Smooth muscle cell of the brain vasculature (primary cell): ENCODE measurements at regions not wholly inside any gene's neighbourhood (a gene's known extent, or its start where the extent isn't known, plus 50 kb on each side); places are given as distances from the start of the nearest gene placed in this dataset.

Experiments used
- DNase-seq: peaks from one replicate; pipeline ENCODE4 v3.0.0-alpha.2; 2012; ENCODE audit warnings: low read depth, low spot score

GRCh38 chr2:240358080-240358479, 77.4 kb upstream of the GPC1 start:
- DNase-seq: no peak

GRCh38 chr2:240358821-240359397, 76.6 kb upstream of the GPC1 start:
- DNase-seq: no peak

GRCh38 chr2:240359695-240360094, 75.8 kb upstream of the GPC1 start:
- no peak for DNase-seq

- no peak for DNase-seq
Observed at GRCh38 chr2:240360645-240361475, 74.6 kb upstream of the GPC1 start.

- DNase-seq: no peak
Observed at GRCh38 chr2:240362216-240362755, 73.2 kb upstream of the GPC1 start.

GRCh38 chr2:240362826-240363745, 72.4 kb upstream of the GPC1 start:
- no peak for DNase-seq

- DNase-seq: no peak
Observed at GRCh38 chr2:240363746-240364581, 71.5 kb upstream of the GPC1 start.

- DNase-seq: no peak
Observed at GRCh38 chr2:240364582-240364960, 70.9 kb upstream of the GPC1 start.

- DNase-seq: no peak
Observed at GRCh38 chr2:240364961-240365775, 70.3 kb upstream of the GPC1 start.

GRCh38 chr2:240365971-240366471, 69.4 kb upstream of the GPC1 start:
- no peak for DNase-seq

GRCh38 chr2:240366901-240367300, 68.6 kb upstream of the GPC1 start:
- DNase-seq: no peak

GRCh38 chr2:240367721-240368120, 67.7 kb upstream of the GPC1 start:
- DNase-seq: no peak

- no peak for DNase-seq
Observed at GRCh38 chr2:240368781-240369331, 66.6 kb upstream of the GPC1 start.

- no peak for DNase-seq
Observed at GRCh38 chr2:240369335-240369734, 66.1 kb upstream of the GPC1 start.

GRCh38 chr2:240369801-240370585, 65.5 kb upstream of the GPC1 start:
- DNase-seq: peak; percentile 26

GRCh38 chr2:240371129-240372000, 64.1 kb upstream of the GPC1 start:
- DNase-seq: no peak

- DNase-seq: no peak
Observed at GRCh38 chr2:240372101-240372500, 63.4 kb upstream of the GPC1 start.
